HEK293 (cell line): ENCODE measurements at regions not wholly inside any gene's neighbourhood (a gene's known extent, or its start where the extent isn't known, plus 50 kb on each side); places are given as distances from the start of the nearest gene placed in this dataset.

ENCODE experiments used
- CTCF ChIP-seq: fragments of 450-650 bp; formaldehyde crosslinking; IDR thresholded peaks from 2 replicates; pipeline ENCODE4 v1.5.1; 2016; ENCODE audit warnings: missing biosample characterization, missing genetic modification characterization
- REST ChIP-seq: fragments of 450-650 bp; formaldehyde crosslinking; IDR thresholded peaks from 2 replicates; pipeline ENCODE4 v1.5.1; 2016; ENCODE audit warnings: missing biosample characterization, missing genetic modification characterization
- ZNF23 ChIP-seq: fragments of 450-650 bp; formaldehyde crosslinking; IDR thresholded peaks from 2 replicates; pipeline ENCODE4 v1.5.1; 2016; ENCODE audit warnings: missing biosample characterization, missing genetic modification characterization, borderline replicate concordance
- TF ChIP-seq, protein P1 (sequence below): IDR thresholded peaks from 2 replicates; pipeline ENCODE4 v1.6.1; 2011; ENCODE audit warnings: mild to moderate bottlenecking, low read depth, low read length, borderline replicate concordance

DNA sequence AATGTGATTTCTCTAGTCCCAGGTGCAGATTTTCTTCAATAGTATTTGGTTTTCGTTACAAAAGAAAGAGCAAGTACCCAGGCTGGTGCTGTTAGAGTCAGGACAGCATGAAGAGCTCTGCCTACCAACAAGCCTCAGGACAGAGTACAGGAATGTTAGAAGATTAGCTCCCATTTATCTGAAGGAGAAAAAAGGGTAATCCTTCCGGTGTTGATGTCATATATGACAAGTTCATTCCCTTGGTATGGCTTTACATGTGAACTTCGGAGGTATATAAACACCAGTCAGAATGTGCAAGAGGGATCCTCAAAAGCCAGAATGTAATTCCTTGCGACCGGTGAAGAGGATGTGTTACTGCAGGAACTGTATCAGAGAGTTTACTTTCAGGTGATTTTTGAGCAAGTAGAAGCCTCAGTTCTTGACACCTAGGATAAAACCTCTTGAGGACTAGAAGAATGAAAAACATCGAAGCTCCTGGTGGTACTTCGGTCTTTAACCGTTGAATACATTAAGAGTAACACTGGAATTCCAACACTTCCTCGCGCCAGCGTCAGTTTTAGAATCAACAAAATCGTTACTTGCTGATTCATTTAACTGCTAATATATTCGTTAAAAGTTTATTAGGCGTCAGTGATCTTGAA is 194.2 kb upstream of the ZNF184 start:
- TF ChIP-seq ZNF23 (no peak), CTCF (no peak), REST (tag by site-specific recombination) (no peak)
- TF ChIP-seq, protein P1, sequence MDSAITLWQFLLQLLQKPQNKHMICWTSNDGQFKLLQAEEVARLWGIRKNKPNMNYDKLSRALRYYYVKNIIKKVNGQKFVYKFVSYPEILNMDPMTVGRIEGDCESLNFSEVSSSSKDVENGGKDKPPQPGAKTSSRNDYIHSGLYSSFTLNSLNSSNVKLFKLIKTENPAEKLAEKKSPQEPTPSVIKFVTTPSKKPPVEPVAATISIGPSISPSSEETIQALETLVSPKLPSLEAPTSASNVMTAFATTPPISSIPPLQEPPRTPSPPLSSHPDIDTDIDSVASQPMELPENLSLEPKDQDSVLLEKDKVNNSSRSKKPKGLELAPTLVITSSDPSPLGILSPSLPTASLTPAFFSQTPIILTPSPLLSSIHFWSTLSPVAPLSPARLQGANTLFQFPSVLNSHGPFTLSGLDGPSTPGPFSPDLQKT: no peak
